ENCODE measurements at regions not wholly inside any gene's neighbourhood (a gene's known extent, or its start where the extent isn't known, plus 50 kb on each side); places are given as distances from the start of the nearest gene placed in this dataset.

- TF ChIP-seq BRF2 (IDR thresholded peaks at IDR 0.05; ENCODE audit: borderline replicate concordance, insufficient read depth, insufficient read length) (no peak), DMBX1 (CRISPR knock-in tag; IDR thresholded peaks at IDR 0.05; ENCODE audit: borderline replicate concordance) (no peak), PRPF4 (IDR thresholded peaks at IDR 0.05; ENCODE audit: insufficient read depth, low read depth, low read length, poor library complexity, severe bottlenecking) (no peak), ZNF436 (CRISPR knock-in tag; IDR thresholded peaks at IDR 0.05) (no peak), CHD1 (IDR thresholded peaks at IDR 0.05; ENCODE audit: low read length) (no peak), ZNF76 (CRISPR knock-in tag; IDR thresholded peaks at IDR 0.05; ENCODE audit: borderline replicate concordance) (peak; percentile 93), SAFB (IDR thresholded peaks at IDR 0.05; ENCODE audit: borderline replicate concordance, low read depth, low read length) (no peak), WHSC1 (IDR thresholded peaks at IDR 0.05; ENCODE audit: low read length) (no peak), ZNF431 (CRISPR knock-in tag; IDR thresholded peaks at IDR 0.05) (no peak), HDAC8 (tag; IDR thresholded peaks at IDR 0.05) (peak; percentile 93), ARID3B (CRISPR knock-in tag; IDR thresholded peaks at IDR 0.05; ENCODE audit: borderline replicate concordance) (no peak; the same call in 1 of the 2 replicates), POLR3G (IDR thresholded peaks at IDR 0.05; ENCODE audit: extremely low read depth, insufficient read length, insufficient replicate concordance) (no peak), KLF10 (CRISPR knock-in tag; IDR thresholded peaks at IDR 0.05) (no peak), SP1 (CRISPR knock-in tag; IDR thresholded peaks at IDR 0.05) (no peak), ZNF347 (CRISPR knock-in tag; IDR thresholded peaks at IDR 0.05; ENCODE audit: low read depth) (no peak), ZNF121 (CRISPR knock-in tag; conservative IDR thresholded peaks at IDR 0.05) (no peak)
- TF ChIP-seq, protein P1, sequence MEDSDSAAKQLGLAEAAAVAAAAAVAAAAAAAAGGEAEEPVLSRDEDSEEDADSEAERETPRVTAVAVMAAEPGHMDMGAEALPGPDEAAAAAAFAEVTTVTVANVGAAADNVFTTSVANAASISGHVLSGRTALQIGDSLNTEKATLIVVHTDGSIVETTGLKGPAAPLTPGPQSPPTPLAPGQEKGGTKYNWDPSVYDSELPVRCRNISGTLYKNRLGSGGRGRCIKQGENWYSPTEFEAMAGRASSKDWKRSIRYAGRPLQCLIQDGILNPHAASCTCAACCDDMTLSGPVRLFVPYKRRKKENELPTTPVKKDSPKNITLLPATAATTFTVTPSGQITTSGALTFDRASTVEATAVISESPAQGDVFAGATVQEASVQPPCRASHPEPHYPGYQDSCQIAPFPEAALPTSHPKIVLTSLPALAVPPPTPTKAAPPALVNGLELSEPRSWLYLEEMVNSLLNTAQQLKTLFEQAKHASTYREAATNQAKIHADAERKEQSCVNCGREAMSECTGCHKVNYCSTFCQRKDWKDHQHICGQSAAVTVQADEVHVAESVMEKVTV (CRISPR knock-in tag; IDR thresholded peaks at IDR 0.05): no peak
- TF ChIP-seq, protein P2, sequence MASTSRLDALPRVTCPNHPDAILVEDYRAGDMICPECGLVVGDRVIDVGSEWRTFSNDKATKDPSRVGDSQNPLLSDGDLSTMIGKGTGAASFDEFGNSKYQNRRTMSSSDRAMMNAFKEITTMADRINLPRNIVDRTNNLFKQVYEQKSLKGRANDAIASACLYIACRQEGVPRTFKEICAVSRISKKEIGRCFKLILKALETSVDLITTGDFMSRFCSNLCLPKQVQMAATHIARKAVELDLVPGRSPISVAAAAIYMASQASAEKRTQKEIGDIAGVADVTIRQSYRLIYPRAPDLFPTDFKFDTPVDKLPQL (IDR thresholded peaks at IDR 0.05; ENCODE audit: extremely low read depth, insufficient read length): no peak
- TF ChIP-seq, protein P3, sequence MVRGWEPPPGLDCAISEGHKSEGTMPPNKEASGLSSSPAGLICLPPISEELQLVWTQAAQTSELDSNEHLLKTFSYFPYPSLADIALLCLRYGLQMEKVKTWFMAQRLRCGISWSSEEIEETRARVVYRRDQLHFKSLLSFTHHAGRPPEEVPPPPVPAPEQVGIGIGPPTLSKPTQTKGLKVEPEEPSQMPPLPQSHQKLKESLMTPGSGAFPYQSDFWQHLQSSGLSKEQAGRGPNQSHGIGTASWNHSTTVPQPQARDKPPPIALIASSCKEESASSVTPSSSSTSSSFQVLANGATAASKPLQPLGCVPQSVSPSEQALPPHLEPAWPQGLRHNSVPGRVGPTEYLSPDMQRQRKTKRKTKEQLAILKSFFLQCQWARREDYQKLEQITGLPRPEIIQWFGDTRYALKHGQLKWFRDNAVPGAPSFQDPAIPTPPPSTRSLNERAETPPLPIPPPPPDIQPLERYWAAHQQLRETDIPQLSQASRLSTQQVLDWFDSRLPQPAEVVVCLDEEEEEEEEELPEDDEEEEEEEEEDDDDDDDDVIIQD (CRISPR knock-in tag; IDR thresholded peaks at IDR 0.05): peak; percentile 79; the same call in 1 of the 2 replicates
- TF ChIP-seq, protein P4, sequence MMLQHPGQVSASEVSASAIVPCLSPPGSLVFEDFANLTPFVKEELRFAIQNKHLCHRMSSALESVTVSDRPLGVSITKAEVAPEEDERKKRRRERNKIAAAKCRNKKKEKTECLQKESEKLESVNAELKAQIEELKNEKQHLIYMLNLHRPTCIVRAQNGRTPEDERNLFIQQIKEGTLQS (IDR thresholded peaks at IDR 0.05): no peak
- TF ChIP-seq, protein P4 (CRISPR knock-in tag; conservative IDR thresholded peaks at IDR 0.05): no peak
Observed at GRCh38 chr12:131553096-131553777, 157.7 kb upstream of the SFSWAP start (continued).
